ENCODE measurements at regions not wholly inside any gene's neighbourhood (a gene's known extent, or its start where the extent isn't known, plus 50 kb on each side); places are given as distances from the start of the nearest gene placed in this dataset.

DNA sequence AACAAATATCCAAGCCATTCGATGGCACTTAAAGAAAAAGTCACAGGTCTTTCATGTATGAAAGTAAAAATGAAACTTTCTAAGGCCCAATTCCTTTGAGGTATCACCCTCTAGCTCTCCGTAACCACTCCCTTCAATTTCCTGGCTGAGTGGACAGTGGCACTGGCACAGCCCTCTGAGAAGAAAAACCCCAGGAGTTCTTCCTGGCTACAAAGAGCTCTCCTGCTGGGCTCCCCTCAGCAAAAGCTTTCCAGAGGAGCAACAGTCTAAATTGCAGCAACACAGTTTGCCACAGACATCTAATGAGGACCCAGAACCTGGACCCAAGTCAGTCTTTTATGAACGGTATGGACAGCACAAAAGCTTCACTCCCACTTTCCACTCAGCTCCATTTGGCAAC is 71.8 kb downstream of the FUNDC1 start:
- Histone ChIP-seq H3K4me1 (ENCODE audit: control insufficient read depth in 2 of 2, insufficient read depth in 2 of 2, low read length in 2 of 2) (no peaks in the 10 kb centered on the region), H3K4me3 (ENCODE audit: low read length in 2 of 2) (no peak overlapping the region), H3K27ac (ENCODE audit: low read depth in 1 of 2, low read length in 1 of 2) (no peak overlapping the region), H3K9me3 (ENCODE audit: control insufficient read depth in 2 of 2, insufficient read depth in 1 of 2, low read length in 1 of 2) (no peaks in the 10 kb centered on the region), H3K36me3 (ENCODE audit: control insufficient read depth in 2 of 2, insufficient read depth in 2 of 2, low read length in 1 of 2) (no peaks in the 10 kb centered on the region), H3K27me3 (ENCODE audit: control insufficient read depth in 2 of 2, insufficient read depth in 1 of 2, low read length in 1 of 2) (no peaks in the 10 kb centered on the region)
- 92% methylated on average over 3 of the region's 3 CpGs for WGBS
- no peak for DNase-seq (ENCODE audit: low read depth in 6 of 9, low spot score in 9 of 9)

DNA sequence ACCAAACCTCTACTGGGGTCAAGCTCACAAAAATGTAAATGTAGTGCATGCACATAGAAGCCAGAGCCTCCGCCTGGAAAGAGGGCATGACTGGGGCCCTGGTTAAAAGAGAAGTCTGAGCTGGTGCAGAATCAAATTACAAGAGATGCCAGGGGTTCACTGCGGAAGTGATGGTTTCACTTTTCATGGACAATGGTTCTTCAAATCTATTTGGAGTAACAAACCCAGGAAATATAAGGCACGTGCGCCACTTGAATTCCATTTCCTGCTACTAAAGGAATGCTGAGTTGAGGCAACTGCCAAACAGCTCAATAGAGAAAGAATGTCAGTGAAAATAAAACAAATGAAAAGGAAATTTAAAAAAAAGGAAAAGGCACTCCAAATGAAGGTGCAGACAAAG is 79.8 kb downstream of the FUNDC1 start:
- no peaks in the 10 kb centered on the region for H3K9me3 ChIP-seq (ENCODE audit: control insufficient read depth in 2 of 2, insufficient read depth in 1 of 2, low read length in 1 of 2)
- no peak overlapping the region for H3K4me3 ChIP-seq (ENCODE audit: low read length in 2 of 2)
- no peaks in the 10 kb centered on the region for H3K4me1 ChIP-seq (ENCODE audit: control insufficient read depth in 2 of 2, insufficient read depth in 2 of 2, low read length in 2 of 2)
- 55% methylated on average over 4 of the region's 4 CpGs for WGBS
- no peaks in the 10 kb centered on the region for H3K27me3 ChIP-seq (ENCODE audit: control insufficient read depth in 2 of 2, insufficient read depth in 1 of 2, low read length in 1 of 2)
- H3K27ac ChIP-seq (ENCODE audit: low read depth in 1 of 2, low read length in 1 of 2): no peak overlapping the region
- H3K36me3 ChIP-seq (ENCODE audit: control insufficient read depth in 2 of 2, insufficient read depth in 2 of 2, low read length in 1 of 2): no peaks in the 10 kb centered on the region
- no peak for DNase-seq (ENCODE audit: low read depth in 6 of 9, low spot score in 9 of 9)

DNA sequence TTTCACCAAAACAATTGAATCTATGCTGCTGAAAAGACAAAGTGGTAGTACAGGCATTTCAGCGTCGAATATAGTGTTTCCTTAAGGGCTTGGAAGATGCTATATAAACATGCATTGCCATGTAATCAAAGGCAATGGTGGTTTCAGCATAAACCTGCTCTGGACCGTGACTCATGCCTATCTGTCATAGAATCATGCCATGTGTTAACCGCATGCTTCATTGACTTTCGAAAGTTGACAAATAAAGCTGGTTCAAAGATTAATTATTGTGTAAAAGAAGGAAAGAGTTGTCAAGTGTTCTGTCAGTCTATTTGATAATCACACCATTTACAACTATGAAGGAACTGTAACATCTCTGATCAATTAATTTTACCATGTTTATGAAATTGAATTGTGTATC is 83.2 kb downstream of the FUNDC1 start:
- Histone ChIP-seq H3K36me3 (ENCODE audit: control insufficient read depth in 2 of 2, insufficient read depth in 2 of 2, low read length in 1 of 2) (no peaks in the 10 kb centered on the region), H3K9me3 (ENCODE audit: control insufficient read depth in 2 of 2, insufficient read depth in 1 of 2, low read length in 1 of 2) (no peaks in the 10 kb centered on the region), H3K27me3 (ENCODE audit: control insufficient read depth in 2 of 2, insufficient read depth in 1 of 2, low read length in 1 of 2) (no peaks in the 10 kb centered on the region), H3K4me1 (ENCODE audit: control insufficient read depth in 2 of 2, insufficient read depth in 2 of 2, low read length in 2 of 2) (no peaks in the 10 kb centered on the region), H3K27ac (ENCODE audit: low read depth in 1 of 2, low read length in 1 of 2) (no peak overlapping the region), H3K4me3 (ENCODE audit: low read length in 2 of 2) (no peak overlapping the region)
- 94% methylated on average over 5 of the region's 5 CpGs for WGBS
- no peak for DNase-seq (ENCODE audit: low read depth in 6 of 9, low spot score in 9 of 9)

DNA sequence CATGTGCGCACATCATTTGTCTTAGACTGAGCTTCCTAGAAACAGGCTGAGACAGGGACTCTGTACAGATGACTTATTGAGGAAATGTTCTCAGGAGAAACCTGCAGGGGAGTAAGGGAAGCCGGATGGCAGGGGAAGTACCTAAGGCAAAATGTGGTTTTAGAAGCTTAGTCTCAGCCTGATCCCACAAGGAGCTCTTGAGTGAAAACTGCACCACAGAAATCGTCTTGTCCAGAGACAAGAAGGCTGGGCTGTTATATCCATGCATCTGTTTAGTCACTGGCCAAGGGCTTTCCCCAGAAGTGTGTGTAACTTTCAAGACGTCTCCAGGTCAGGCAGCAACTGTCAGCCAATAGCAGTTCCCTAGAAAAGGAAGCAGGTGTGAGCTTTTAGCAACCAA is 86.0 kb downstream of the FUNDC1 start:
- H3K9me3 ChIP-seq (ENCODE audit: control insufficient read depth in 2 of 2, insufficient read depth in 1 of 2, low read length in 1 of 2): no peaks in the 10 kb centered on the region
- H3K36me3 ChIP-seq (ENCODE audit: control insufficient read depth in 2 of 2, insufficient read depth in 2 of 2, low read length in 1 of 2): no peaks in the 10 kb centered on the region
- H3K4me3 ChIP-seq (ENCODE audit: low read length in 2 of 2): no peak overlapping the region
- H3K27me3 ChIP-seq (ENCODE audit: control insufficient read depth in 2 of 2, insufficient read depth in 1 of 2, low read length in 1 of 2): no peaks in the 10 kb centered on the region
- H3K4me1 ChIP-seq (ENCODE audit: control insufficient read depth in 2 of 2, insufficient read depth in 2 of 2, low read length in 2 of 2): no peaks in the 10 kb centered on the region
- DNase-seq (ENCODE audit: low read depth in 6 of 9, low spot score in 9 of 9): no peak
- 43% methylated on average over 4 of the region's 4 CpGs for WGBS
- no peak overlapping the region for H3K27ac ChIP-seq (ENCODE audit: low read depth in 1 of 2, low read length in 1 of 2)

DNA sequence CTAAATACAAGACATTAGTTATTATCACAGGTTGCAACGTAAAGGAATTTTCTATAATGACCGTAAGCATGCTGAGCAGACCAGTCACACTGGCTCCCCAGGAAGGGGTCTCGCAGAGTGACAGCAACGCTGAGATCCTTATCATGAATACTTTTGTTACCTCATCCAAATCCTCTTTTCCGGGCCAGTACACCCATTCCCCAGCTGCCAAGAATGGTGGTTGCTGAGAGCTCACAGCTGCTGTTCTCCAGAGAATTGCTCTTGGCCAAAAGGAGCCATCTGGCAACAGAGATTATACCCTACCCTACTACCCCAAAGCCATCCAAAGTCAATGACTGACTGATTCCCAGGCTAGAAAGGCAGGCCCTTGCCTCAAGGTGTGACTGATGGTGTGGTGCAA is 91.6 kb downstream of the FUNDC1 start:
- WGBS: 97% methylated on average over 5 of the region's 5 CpGs
- no peak overlapping the region for H3K27ac ChIP-seq (ENCODE audit: low read depth in 1 of 2, low read length in 1 of 2)
- no peak for DNase-seq (ENCODE audit: low read depth in 6 of 9, low spot score in 9 of 9)

DNA sequence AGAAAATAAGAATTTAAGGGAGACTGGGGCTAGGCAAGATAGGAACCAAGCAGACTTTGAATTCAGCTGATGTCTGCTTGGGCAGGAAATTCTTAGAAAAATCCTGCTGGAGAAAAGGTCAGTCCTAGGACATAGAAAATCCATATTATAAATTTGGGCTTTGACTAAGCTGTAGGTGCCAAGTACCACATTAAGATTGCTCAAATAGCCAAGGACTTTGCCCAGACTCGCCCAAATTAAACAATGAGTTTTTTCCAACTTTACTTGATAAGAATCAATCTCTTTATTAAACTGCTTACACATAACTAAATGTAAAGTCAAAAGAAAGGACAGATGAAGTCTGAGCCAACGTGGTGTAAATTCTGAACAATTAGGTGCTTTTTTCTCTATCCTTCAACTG is 95.4 kb downstream of the FUNDC1 start:
- Histone ChIP-seq H3K36me3 (ENCODE audit: control insufficient read depth in 2 of 2, insufficient read depth in 2 of 2, low read length in 1 of 2) (no peaks in the 10 kb centered on the region), H3K4me3 (ENCODE audit: low read length in 2 of 2) (no peak overlapping the region), H3K4me1 (ENCODE audit: control insufficient read depth in 2 of 2, insufficient read depth in 2 of 2, low read length in 2 of 2) (no peaks in the 10 kb centered on the region), H3K27me3 (ENCODE audit: control insufficient read depth in 2 of 2, insufficient read depth in 1 of 2, low read length in 1 of 2) (no peaks in the 10 kb centered on the region), H3K9me3 (ENCODE audit: control insufficient read depth in 2 of 2, insufficient read depth in 1 of 2, low read length in 1 of 2) (no peaks in the 10 kb centered on the region), H3K27ac (ENCODE audit: low read depth in 1 of 2, low read length in 1 of 2) (no peak overlapping the region)
- 94% methylated on average over 2 of the region's 2 CpGs for WGBS
- no peak for DNase-seq (ENCODE audit: low read depth in 6 of 9, low spot score in 9 of 9)

More for the DNA sequence above, 91.6 kb downstream of the FUNDC1 start:
- Histone ChIP-seq H3K9me3 (ENCODE audit: control insufficient read depth in 2 of 2, insufficient read depth in 1 of 2, low read length in 1 of 2) (no peaks in the 10 kb centered on the region), H3K36me3 (ENCODE audit: control insufficient read depth in 2 of 2, insufficient read depth in 2 of 2, low read length in 1 of 2) (no peaks in the 10 kb centered on the region), H3K4me1 (ENCODE audit: control insufficient read depth in 2 of 2, insufficient read depth in 2 of 2, low read length in 2 of 2) (no peaks in the 10 kb centered on the region), H3K27me3 (ENCODE audit: control insufficient read depth in 2 of 2, insufficient read depth in 1 of 2, low read length in 1 of 2) (no peaks in the 10 kb centered on the region), H3K4me3 (ENCODE audit: low read length in 2 of 2) (no peak overlapping the region)

DNA sequence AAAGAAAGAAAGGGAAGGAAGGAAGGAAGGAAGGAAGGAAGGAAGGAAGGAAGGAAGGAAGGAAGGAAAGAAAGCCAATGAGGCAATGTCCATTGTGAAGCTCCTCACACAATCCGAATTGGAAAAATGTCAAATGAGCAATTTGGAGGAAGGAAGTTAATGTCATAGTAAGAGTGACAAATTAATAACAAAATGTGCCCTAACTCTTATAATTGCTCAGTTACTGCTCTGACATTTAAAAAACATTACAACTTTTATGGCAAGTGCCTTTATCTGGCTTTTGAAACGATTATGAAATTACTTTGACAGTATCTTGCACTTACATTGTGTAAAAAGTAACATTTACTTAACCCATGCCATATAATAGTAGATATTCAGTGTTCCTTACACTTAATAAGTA is 96.5 kb upstream of the EFHC2 start:
- no peak for DNase-seq (ENCODE audit: low read depth in 6 of 9, low spot score in 9 of 9)
- WGBS: 16% methylated on average over 2 of the region's 2 CpGs
- Histone ChIP-seq H3K4me1 (ENCODE audit: control insufficient read depth in 2 of 2, insufficient read depth in 2 of 2, low read length in 2 of 2) (no peaks in the 10 kb centered on the region), H3K4me3 (ENCODE audit: low read length in 2 of 2) (no peak overlapping the region), H3K36me3 (ENCODE audit: control insufficient read depth in 2 of 2, insufficient read depth in 2 of 2, low read length in 1 of 2) (no peaks in the 10 kb centered on the region), H3K27ac (ENCODE audit: low read depth in 1 of 2, low read length in 1 of 2) (no peak overlapping the region), H3K27me3 (ENCODE audit: control insufficient read depth in 2 of 2, insufficient read depth in 1 of 2, low read length in 1 of 2) (no peaks in the 10 kb centered on the region), H3K9me3 (ENCODE audit: control insufficient read depth in 2 of 2, insufficient read depth in 1 of 2, low read length in 1 of 2) (no peaks in the 10 kb centered on the region)

DNA sequence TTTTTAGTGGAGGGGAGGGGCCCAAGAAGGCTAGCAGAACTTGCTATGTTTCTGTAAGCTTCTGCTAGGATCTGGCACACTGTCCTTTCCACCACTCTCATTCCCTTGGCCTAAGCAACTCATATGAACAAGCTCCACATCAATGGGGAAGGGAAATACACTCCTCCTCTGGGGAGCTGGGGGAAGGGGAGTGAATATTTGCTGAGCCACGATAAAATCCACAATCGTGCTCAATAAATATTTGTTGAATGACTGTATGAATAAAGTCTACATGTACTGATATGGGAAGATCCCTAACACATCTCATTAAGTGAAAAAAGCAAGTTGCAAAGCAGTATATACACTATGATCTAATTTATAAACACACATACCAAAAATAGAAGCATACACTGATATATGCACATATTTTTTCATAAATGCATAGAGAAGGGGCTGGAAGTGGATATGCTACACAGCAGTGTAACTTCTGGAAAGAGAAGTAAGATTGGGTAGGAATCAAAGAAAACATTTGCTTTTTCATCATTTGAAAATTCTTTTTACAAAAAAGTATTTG is 95.8 kb upstream of the EFHC2 start:
- H3K9me3 ChIP-seq (ENCODE audit: control insufficient read depth in 2 of 2, insufficient read depth in 1 of 2, low read length in 1 of 2): no peaks in the 10 kb centered on the region
- H3K27me3 ChIP-seq (ENCODE audit: control insufficient read depth in 2 of 2, insufficient read depth in 1 of 2, low read length in 1 of 2): no peaks in the 10 kb centered on the region
- H3K4me3 ChIP-seq (ENCODE audit: low read length in 2 of 2): no peak overlapping the region
- no peaks in the 10 kb centered on the region for H3K36me3 ChIP-seq (ENCODE audit: control insufficient read depth in 2 of 2, insufficient read depth in 2 of 2, low read length in 1 of 2)
- DNase-seq (ENCODE audit: low read depth in 6 of 9, low spot score in 9 of 9): no peak
- 97% methylated on average over 2 of the region's 2 CpGs for WGBS
- no peak overlapping the region for H3K27ac ChIP-seq (ENCODE audit: low read depth in 1 of 2, low read length in 1 of 2)
- H3K4me1 ChIP-seq (ENCODE audit: control insufficient read depth in 2 of 2, insufficient read depth in 2 of 2, low read length in 2 of 2): no peaks in the 10 kb centered on the region

DNA sequence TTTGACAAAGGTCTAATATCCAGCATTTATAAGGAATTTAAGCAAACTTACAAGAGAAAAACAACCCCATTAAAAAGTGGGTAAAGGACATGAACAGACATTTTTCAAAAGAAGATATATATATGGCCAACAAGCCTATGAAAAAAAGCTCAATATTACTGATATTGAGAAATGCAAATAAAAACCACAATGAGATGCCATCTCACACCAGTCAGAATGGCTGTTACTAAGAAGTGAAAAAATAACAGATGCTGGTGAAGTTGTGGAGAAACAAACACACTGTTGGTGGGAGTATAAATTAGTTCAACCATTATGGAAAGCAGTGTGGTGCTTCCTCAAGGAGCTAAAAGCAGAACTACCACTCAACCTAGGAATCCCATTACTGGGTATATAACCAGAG is 91.6 kb upstream of the EFHC2 start:
- Histone ChIP-seq H3K4me3 (ENCODE audit: low read length in 2 of 2) (no peak overlapping the region), H3K27me3 (ENCODE audit: control insufficient read depth in 2 of 2, insufficient read depth in 1 of 2, low read length in 1 of 2) (no peaks in the 10 kb centered on the region), H3K27ac (ENCODE audit: low read depth in 1 of 2, low read length in 1 of 2) (no peak overlapping the region), H3K4me1 (ENCODE audit: control insufficient read depth in 2 of 2, insufficient read depth in 2 of 2, low read length in 2 of 2) (no peaks in the 10 kb centered on the region), H3K9me3 (ENCODE audit: control insufficient read depth in 2 of 2, insufficient read depth in 1 of 2, low read length in 1 of 2) (no peaks in the 10 kb centered on the region), H3K36me3 (ENCODE audit: control insufficient read depth in 2 of 2, insufficient read depth in 2 of 2, low read length in 1 of 2) (no peaks in the 10 kb centered on the region)
- no peak for DNase-seq (ENCODE audit: low read depth in 6 of 9, low spot score in 9 of 9)

DNA sequence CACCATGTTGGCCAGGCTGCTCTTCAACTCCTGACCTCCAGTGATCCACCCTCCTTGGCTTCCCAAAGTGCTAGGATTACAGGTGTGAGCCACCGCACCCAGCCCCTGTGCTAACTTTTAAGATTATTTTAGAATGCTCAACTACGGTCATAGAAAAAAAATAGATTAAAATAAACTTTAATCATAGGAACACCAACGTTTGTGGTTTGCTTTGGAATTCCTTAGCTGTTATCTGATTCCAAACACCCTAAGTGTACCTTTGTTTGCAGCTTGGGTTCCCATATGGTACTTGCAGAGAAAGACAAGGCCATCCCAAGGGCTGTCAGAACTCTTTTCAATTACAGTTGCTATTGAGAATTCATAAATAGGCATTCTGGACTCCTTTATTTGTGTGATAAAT is 90.1 kb upstream of the EFHC2 start:
- Histone ChIP-seq H3K27ac (ENCODE audit: low read depth in 1 of 2, low read length in 1 of 2) (no peak overlapping the region), H3K4me1 (ENCODE audit: control insufficient read depth in 2 of 2, insufficient read depth in 2 of 2, low read length in 2 of 2) (no peaks in the 10 kb centered on the region), H3K4me3 (ENCODE audit: low read length in 2 of 2) (no peak overlapping the region), H3K36me3 (ENCODE audit: control insufficient read depth in 2 of 2, insufficient read depth in 2 of 2, low read length in 1 of 2) (no peaks in the 10 kb centered on the region), H3K27me3 (ENCODE audit: control insufficient read depth in 2 of 2, insufficient read depth in 1 of 2, low read length in 1 of 2) (no peaks in the 10 kb centered on the region), H3K9me3 (ENCODE audit: control insufficient read depth in 2 of 2, insufficient read depth in 1 of 2, low read length in 1 of 2) (no peaks in the 10 kb centered on the region)
- WGBS: 96% methylated on average over 3 of the region's 3 CpGs
- DNase-seq (ENCODE audit: low read depth in 6 of 9, low spot score in 9 of 9): no peak
